ENCODE measurements at regions not wholly inside any gene's neighbourhood (a gene's known extent, or its start where the extent isn't known, plus 50 kb on each side); places are given as distances from the start of the nearest gene placed in this dataset.

GRCh38 chr22:48838376-48838775, 989.3 kb downstream of the BRD1 start:
- TF ChIP-seq EZH2 (optimal IDR thresholded peaks at IDR 0.05; ENCODE audit: low read depth, low read length) (no peak), CTCF (IDR thresholded peaks at IDR 0.05; ENCODE audit: low read length) (no peak), EZH2phosphoT487 (IDR thresholded peaks at IDR 0.05; ENCODE audit: low read length) (no peak)
- Histone ChIP-seq H2AFZ (ENCODE audit: low read length) (no peak overlapping the region), H3K27ac (ENCODE audit: low read length) (peak overlapping the region; percentile 39; the same call in 1 of the 2 replicates), H3K27me3 (replicated peaks; ENCODE audit: insufficient read depth, low read length) (no peaks in the 10 kb centered on the region), H3F3A (ENCODE audit: insufficient read depth, low read length) (peaks cover 20% of the 10 kb centered on the region), H3K9me2 (replicated peaks; ENCODE audit: insufficient read depth, low read length) (no peaks in the 10 kb centered on the region), H4K20me1 (ENCODE audit: insufficient read depth, low read length) (no peaks in the 10 kb centered on the region), H3K4me2 (ENCODE audit: low read depth, low read length) (peak overlapping the region; percentile 25), H3K9ac (ENCODE audit: low read length) (no peak overlapping the region; the same call in 1 of the 2 replicates), H3K79me2 (ENCODE audit: low read length) (no peaks in the 10 kb centered on the region), H3K36me3 (replicated peaks; ENCODE audit: insufficient read depth, low read length) (no peaks in the 10 kb centered on the region), H3K9me3 (replicated peaks; ENCODE audit: insufficient read depth, low read length) (no peaks in the 10 kb centered on the region), H3K4me1 (ENCODE audit: low read length) (peaks cover 64% of the 10 kb centered on the region), H3K4me3 (ENCODE audit: low read length) (no peak overlapping the region)
- no peak for DNase-seq

- Histone ChIP-seq H3K9ac (ENCODE audit: low read length) (no peak overlapping the region), H3K9me2 (replicated peaks; ENCODE audit: insufficient read depth, low read length) (no peaks in the 10 kb centered on the region), H3K36me3 (replicated peaks; ENCODE audit: insufficient read depth, low read length) (no peaks in the 10 kb centered on the region), H3K4me3 (ENCODE audit: low read length) (no peak overlapping the region), H3K4me1 (ENCODE audit: low read length) (peaks cover 67% of the 10 kb centered on the region), H3K4me2 (ENCODE audit: low read depth, low read length) (no peak overlapping the region), H3K79me2 (ENCODE audit: low read length) (no peaks in the 10 kb centered on the region), H3F3A (ENCODE audit: insufficient read depth, low read length) (peaks cover 27% of the 10 kb centered on the region), H3K27ac (ENCODE audit: low read length) (no peak overlapping the region), H3K9me3 (replicated peaks; ENCODE audit: insufficient read depth, low read length) (no peaks in the 10 kb centered on the region), H4K20me1 (ENCODE audit: insufficient read depth, low read length) (no peaks in the 10 kb centered on the region), H3K27me3 (replicated peaks; ENCODE audit: insufficient read depth, low read length) (no peaks in the 10 kb centered on the region), H2AFZ (ENCODE audit: low read length) (no peak overlapping the region)
- no peak for DNase-seq
- TF ChIP-seq EZH2phosphoT487 (IDR thresholded peaks at IDR 0.05; ENCODE audit: low read length) (no peak), EZH2 (optimal IDR thresholded peaks at IDR 0.05; ENCODE audit: low read depth, low read length) (no peak), CTCF (IDR thresholded peaks at IDR 0.05; ENCODE audit: low read length) (no peak)
Measured at GRCh38 chr22:48837341-48837935, 990.2 kb downstream of the BRD1 start.

- Histone ChIP-seq H3K4me1 (ENCODE audit: low read length) (peaks cover 64% of the 10 kb centered on the region), H3K9ac (ENCODE audit: low read length) (no peak overlapping the region), H3K79me2 (ENCODE audit: low read length) (no peaks in the 10 kb centered on the region), H3K9me2 (replicated peaks; ENCODE audit: insufficient read depth, low read length) (no peaks in the 10 kb centered on the region), H3F3A (ENCODE audit: insufficient read depth, low read length) (peaks cover 27% of the 10 kb centered on the region), H2AFZ (ENCODE audit: low read length) (no peak overlapping the region), H3K9me3 (replicated peaks; ENCODE audit: insufficient read depth, low read length) (no peaks in the 10 kb centered on the region), H3K27me3 (replicated peaks; ENCODE audit: insufficient read depth, low read length) (no peaks in the 10 kb centered on the region), H4K20me1 (ENCODE audit: insufficient read depth, low read length) (no peaks in the 10 kb centered on the region), H3K27ac (ENCODE audit: low read length) (no peak overlapping the region), H3K36me3 (replicated peaks; ENCODE audit: insufficient read depth, low read length) (no peaks in the 10 kb centered on the region), H3K4me3 (ENCODE audit: low read length) (no peak overlapping the region), H3K4me2 (ENCODE audit: low read depth, low read length) (no peak overlapping the region)
- no peak for TF ChIP-seq CTCF (IDR thresholded peaks at IDR 0.05; ENCODE audit: low read length)
- no peak for TF ChIP-seq EZH2phosphoT487 (IDR thresholded peaks at IDR 0.05; ENCODE audit: low read length)
- no peak for TF ChIP-seq EZH2 (optimal IDR thresholded peaks at IDR 0.05; ENCODE audit: low read depth, low read length)
- no peak for DNase-seq
Measured at GRCh38 chr22:48836673-48837340, 990.9 kb downstream of the BRD1 start.

All from MM.1S (cell line).